Stimulated activated CD8-positive, alpha-beta memory T cell treated with anti-CD3 and anti-CD28 coated beads, Interleukin-4, amount 100 ng/mL, for 4 hours (primary cell): ENCODE measurements at regions not wholly inside any gene's neighbourhood (a gene's known extent, or its start where the extent isn't known, plus 50 kb on each side); places are given as distances from the start of the nearest gene placed in this dataset.

ENCODE experiments used
- DNase-seq, 2 donors: peaks; one replicate each; pipeline ENCODE4 v3.0.0-alpha.2; 2020; ENCODE audit warnings: low read depth in 2 of 2, low spot score in 1 of 2

DNA sequence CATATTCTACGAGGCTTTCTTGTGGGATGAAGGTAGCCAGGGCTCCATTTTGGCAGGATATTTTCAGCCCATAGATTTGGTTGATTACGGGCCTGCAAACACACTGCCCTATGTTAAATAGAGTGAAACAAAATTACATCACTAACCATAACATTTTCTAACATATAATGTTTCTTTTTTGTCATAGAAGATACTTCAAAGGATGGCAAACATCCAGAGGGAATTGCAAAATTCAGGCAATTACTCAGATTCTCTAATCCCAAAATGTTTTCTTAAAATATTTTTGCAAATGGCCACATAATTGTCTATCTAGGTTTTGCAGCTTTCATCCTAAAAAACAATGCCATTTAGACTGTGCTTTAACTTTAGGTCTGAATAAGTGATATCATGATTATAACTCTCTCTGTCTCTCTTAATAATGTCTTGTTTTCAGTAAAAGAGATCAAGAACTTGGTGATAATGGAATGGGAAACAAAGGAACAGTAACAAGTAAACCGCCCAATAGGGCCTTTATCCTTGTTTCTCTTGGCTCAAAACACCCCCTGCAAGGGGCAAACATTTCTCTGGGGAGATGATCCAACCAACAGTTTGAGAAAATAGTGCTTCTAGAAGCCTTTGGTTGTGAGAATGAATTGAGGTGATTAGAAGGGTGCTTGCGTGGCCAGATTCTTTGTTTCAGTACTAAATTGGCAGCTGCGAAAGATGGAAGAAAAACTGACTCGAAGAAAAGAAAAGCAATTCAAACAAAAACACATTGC, 54.4 kb upstream of the BTG1 start:
- no peak for DNase-seq

DNA sequence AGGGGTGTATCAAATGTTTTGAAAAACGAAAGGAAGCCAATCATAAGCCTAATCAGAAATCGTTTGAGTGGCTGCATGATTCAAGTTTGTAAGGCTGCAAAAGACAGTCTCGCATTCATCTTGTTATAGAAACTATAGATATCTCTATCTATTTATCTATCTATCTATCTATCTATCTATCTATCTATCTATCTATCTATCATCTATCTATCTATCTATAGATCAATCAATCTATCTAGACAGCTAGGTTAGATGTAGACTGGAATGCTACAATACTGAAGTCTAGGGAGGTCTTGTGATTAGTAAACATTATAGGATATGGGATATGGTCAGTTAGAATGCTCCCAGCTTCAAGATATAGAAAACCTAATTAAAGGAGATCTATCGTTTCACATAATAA, 52.2 kb upstream of the BTG1 start:
- DNase-seq: no peak

DNA sequence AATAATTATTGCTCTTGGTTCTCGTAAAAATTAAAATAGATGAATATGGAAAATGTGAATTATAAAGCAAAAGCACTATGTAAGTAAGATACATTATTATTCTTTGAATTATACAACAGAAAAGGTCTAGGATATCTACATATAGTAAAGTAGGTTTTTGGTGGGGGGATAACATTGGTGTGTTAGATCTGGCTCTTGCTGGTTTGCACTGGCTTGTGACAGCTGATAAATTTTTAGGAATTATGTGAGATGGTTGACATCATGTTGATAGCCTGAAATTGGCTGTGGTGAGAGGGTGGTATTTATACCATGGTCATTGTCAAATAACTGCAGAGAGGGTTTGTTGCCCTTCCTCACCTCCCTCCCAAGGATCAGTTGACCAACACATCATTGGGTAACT, 50.7 kb upstream of the BTG1 start:
- no peak for DNase-seq
